HG03066 (cell line): ENCODE measurements at regions not wholly inside any gene's neighbourhood (a gene's known extent, or its start where the extent isn't known, plus 50 kb on each side); places are given as distances from the start of the nearest gene placed in this dataset.
"Not testable (repeated sequence)": the region's sequence is repeated elsewhere in the genome, so short reads cannot be mapped to it uniquely, and the experiment has no call there.

Experiments
- ATAC-seq: cut with Tn5 transposase; IDR thresholded peaks from one replicate; pipeline ENCODE4 v1.9.1; 2021; ENCODE audit warnings: low read depth; ENCODE audit not compliant: unreplicated experiment

DNA sequence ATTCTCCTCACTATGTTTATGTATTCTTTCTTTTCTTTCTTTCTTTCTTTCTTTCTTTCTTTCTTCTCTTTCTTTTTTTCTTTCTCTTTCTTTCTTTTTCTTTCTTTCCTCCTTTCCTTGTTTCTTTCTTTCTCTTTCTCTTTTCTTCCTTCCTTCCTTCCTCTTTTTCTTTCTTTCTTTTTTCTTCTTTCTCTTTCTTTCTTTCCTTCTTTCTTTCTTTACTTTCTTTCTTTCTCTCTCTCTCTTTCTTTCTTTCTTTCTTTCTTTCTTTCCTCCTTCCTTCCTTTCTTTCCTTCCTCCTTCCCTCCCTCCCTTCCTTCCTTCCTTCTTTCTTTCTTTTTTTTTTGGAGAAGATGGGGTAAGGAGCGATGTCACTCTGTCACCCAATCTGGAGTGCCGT, 1405.5 kb downstream of the SLITRK5 start:
- ATAC-seq, result no peak

DNA sequence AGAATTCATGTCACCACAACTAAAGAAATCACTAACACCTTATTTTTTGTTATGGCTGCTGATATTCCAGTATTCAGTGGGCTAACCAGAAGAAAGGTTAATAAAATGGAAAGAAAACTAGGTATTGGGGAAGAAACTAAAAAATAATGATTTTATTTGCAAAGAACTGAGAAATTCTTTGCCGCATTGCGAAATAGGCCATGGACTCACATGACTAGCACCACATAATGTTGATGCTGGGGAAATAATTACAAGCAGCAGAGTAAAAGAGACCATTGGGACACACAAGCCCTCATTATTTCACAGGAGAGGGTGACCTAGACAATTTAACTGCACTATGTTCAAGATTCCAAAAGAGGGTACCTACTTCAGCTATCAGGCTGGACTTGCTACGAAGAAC, 1411.5 kb downstream of the SLITRK5 start:
- ATAC-seq, result no peak

DNA sequence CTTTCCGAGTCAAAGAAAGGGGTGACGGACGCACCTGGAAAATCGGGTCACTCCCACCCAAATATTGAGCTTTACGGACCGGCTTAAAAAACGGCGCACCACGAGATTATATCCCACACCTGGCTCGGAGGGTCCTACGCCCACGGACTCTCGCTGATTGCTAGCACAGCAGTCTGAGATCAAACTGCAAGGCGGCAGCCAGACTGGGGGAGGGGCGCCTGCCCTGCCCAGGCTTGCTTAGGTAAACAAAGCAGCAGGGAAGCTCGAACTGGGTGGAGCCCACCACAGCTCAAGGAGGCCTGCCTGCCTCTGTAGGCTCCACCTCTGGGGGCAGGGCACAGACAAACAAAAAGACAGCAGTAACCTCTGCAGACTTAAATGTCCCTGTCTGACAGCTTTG, 1416.9 kb downstream of the SLITRK5 start:
- ATAC-seq, result not testable (repeated sequence)

- ATAC-seq, result no peak
These were observed 1426.8 kb downstream of the SLITRK5 start for GRCh38 chr13:89097994-89098393.

DNA sequence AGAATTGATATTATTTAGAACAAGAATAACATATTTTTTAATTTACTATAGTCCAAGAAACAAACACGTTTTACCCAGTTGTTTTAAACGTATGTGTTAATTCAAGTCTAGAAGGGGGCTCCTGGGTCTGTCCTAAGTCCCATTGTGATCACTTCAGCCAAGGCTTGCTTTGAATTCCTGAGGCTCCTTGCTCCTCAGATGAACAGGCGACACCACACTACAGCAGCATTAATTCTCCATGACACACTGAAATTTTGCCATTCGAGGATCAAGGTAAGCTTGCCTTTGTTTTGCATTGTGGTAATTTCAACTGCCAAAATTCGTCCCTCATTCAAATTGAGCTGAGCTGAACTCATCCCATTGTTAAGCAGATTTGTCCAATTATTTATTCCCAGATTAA, 1442.6 kb downstream of the SLITRK5 start:
- ATAC-seq, result no peak

GRCh38 chr13:89115307-89115706, 1444.1 kb downstream of the SLITRK5 start:
- no peak for ATAC-seq

- no peak for ATAC-seq
These were observed 1465.5 kb downstream of the SLITRK5 start for GRCh38 chr13:89136678-89137077.

DNA sequence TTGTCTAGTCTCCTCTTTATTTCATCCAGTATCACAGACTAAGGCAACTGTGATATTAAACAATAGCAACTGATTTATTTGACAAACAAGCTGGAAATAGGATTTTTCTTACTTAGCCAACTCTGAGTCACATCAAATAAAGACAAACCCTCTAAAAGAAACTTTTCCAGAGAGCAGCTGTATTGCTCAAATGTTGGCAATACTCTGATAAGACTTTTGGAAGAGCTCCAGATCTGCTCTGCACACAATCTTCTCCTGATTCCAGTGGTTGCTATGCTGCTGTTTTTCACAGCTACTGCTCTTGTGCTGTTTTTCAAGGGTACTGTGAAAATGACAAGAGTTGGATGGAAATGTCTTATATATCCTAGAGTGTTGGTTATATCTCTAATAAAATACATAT, 1479.2 kb downstream of the SLITRK5 start:
- no peak for ATAC-seq

DNA sequence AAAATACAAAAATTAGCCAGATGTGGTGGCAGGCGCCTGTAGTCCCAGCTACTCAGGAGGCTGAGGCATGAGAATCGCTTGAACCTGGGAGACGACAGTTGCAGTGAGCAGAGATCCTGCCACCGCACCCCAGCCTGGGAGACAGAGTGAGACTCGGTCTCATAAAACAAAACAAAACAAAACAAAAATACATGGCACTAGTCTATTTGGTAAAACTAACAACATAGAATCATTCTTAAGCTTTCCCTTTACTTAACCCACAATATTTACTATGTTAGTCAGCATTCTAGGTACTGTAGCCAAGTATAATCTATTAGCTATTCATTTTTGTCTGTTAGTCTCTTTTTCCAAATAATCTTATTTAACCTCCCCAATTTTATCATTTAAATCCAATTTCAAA, 1482.8 kb downstream of the SLITRK5 start:
- no peak for ATAC-seq

- no peak for ATAC-seq
These were observed 1491.9 kb downstream of the SLITRK5 start for GRCh38 chr13:89163096-89163495.

DNA sequence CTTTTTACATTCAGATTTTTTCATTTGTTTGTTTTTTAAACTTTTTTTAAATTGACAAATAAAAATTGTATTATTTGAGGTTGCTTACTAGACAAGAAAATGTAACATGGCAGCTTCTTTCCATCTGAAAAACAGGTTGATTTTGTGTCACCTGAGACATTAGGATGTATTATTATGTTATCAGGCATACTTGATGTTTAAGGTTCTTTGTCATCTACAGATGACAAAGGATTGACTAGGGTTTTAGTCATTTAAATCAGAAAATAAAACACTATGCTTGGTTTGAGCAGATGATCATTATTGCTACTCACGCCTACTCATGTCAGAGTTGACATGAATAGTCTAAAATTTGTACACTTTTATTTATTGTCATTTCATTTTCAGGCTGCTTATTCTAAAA, 1494.5 kb downstream of the SLITRK5 start:
- no peak for ATAC-seq

DNA sequence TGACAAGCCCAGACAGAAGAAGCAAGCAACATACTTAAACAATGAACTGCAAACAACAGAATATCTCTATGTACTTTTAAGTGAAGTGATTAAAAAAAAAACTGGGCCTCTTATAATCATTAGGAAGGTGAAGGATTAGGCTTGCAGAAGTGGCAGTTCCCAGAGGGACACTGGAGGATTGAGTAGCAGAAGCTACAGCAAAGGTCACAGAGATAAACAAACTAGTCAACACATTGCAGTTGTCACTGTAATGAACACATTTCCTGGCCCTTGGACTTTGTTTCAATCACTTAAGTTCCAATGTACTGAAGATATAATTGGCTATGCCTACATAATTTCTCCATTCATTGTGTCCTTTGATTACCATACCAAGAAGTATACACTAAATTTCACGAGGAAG, 1498.8 kb downstream of the SLITRK5 start:
- no peak for ATAC-seq

DNA sequence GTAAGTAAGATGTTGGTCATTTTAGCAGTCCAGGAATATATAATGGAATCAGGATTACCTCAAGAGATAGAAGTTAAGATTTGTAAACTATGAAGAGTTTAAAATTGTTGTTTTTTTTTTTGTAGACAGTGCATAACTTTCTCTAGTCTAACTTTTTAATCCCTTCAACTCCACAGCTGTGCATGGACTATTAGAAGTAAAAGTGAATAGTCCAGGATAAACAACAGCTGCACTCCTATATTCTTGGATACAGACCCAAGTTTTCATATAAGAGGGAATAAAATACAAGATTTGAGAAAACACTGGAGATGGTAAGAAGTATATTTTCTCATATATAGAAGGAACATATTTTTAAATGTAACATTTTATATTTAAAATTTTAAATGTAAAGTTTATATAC, 1509.9 kb downstream of the SLITRK5 start:
- no peak for ATAC-seq

GRCh38 chr13:89199138-89199537, 1528.0 kb downstream of the SLITRK5 start:
- no peak for ATAC-seq

DNA sequence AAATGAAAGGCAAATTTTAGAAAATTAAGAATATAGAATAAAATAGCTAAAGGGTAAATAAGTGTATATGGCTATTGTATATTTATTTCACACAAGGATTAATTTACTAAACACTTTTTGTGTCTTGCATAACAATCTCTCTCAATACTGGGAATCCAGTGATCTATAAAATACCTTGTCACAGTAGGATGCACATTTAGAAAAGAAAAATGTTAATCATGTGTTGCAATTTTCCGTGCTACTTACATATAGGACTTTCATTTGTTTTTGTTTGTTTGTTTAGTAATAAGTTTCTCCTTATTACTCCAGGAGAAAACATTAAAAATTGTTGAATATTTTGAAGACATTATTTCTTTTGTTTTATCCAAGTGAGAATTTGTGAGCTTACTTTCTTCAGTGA, 1533.3 kb downstream of the SLITRK5 start:
- no peak for ATAC-seq

GRCh38 chr13:89205856-89206520, 1534.8 kb downstream of the SLITRK5 start:
- no peak for ATAC-seq

GRCh38 chr13:89212186-89212585, 1541.0 kb downstream of the SLITRK5 start:
- ATAC-seq, result no peak

GRCh38 chr13:89214185-89214584, 1543.0 kb downstream of the SLITRK5 start:
- ATAC-seq, result no peak

GRCh38 chr13:89215319-89215718, 1544.1 kb downstream of the SLITRK5 start:
- ATAC-seq, result not testable (repeated sequence)

- ATAC-seq, result no peak
These were observed 1546.6 kb downstream of the SLITRK5 start for GRCh38 chr13:89217813-89218212.

- no peak for ATAC-seq
These were observed 1550.5 kb downstream of the SLITRK5 start for GRCh38 chr13:89221557-89222158.

DNA sequence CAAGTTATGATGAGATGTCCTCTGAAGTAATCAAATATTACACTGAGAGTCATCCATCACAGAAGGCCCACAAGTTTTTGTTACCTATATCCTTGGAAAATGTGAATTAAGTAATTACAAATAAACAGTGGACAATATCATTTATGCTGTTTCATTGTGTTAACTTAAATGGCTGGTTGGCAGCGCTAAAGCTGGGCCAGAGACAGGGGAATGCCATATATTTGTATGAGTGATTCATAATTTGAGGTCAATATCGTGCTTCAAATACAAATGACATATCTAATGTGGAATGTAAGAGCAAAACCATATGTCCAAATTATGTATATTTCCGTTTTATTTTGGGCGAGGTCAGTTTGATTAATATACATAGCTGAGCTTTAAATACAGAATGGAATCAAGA, 1556.2 kb downstream of the SLITRK5 start:
- no peak for ATAC-seq

GRCh38 chr13:89238496-89238895, 1567.3 kb downstream of the SLITRK5 start:
- no peak for ATAC-seq
